HepG2 (cell line): ENCODE measurements at regions not wholly inside any gene's neighbourhood (a gene's known extent, or its start where the extent isn't known, plus 50 kb on each side); places are given as distances from the start of the nearest gene placed in this dataset.

ENCODE experiments used
- ATAC-seq: fragments of 200-7000 bp; cut with Tn5 transposase; 3 replicates; pipeline ENCODE4 v1.9.1; 2020; ENCODE audit warnings: mild to moderate bottlenecking, moderate library complexity
- BruUV-seq: library from RNA; stranded (reverse); fragments of 400-500 nt; replicated peaks from 2 replicates; lab custom pipeline; 2021; lab: Mats Ljungman, UMichigan
- CTCF ChIA-PET: fragments of 300-600 bp; formaldehyde crosslinking; extraction: SDS; loops from one replicate; lab custom pipeline; 2021; ENCODE audit warnings: low total read pairs, inconsistent platforms, low intra/inter-chr PET ratio; lab: Yijun Ruan, JAX
- POLR2A ChIA-PET: fragments of 350-600 bp; sonication (Branson Sonifier 250); formaldehyde crosslinking; loops from one replicate; lab custom pipeline; 2020; ENCODE audit warnings: antibody characterized with exemption, inconsistent platforms; lab: Yijun Ruan, JAX
- DNase-seq: peaks from one replicate; pipeline ENCODE4 v3.0.0-alpha.2; 2015; ENCODE audit warnings: low spot score
- FAIRE-seq: peaks from 3 replicates; lab custom pipeline; 2011; peaks lifted over from hg19 to GRCh38; lab: Jason Lieb, UNC
- H2AFZ ChIP-seq: one replicate; pipeline ENCODE4 v1.6.1; 2011; ENCODE audit warnings: low read length, inconsistent platforms
- H3K27ac ChIP-seq: fragments of 300-600 bp; 3 replicates; pipeline ENCODE4 v1.8.0; 2011; ENCODE audit warnings: mixed run types, mild to moderate bottlenecking, mixed read lengths, low read length, inconsistent platforms; ENCODE audit not compliant: insufficient read depth; ENCODE audit errors: extremely low read length
- H3K27me3 ChIP-seq, 2 experiments: fragments of 200-600 bp in 1 of 2; 2 replicates in 1 of 2; 3 replicates in 1 of 2; pipeline versions ENCODE4 v1.6.0 to v1.8.0; 2011; ENCODE audit warnings: low read length in 2 of 2, mild to moderate bottlenecking in 2 of 2, moderate library complexity in 2 of 2, inconsistent platforms in 1 of 2; ENCODE audit not compliant: insufficient read depth in 2 of 2, control insufficient read depth in 1 of 2
- H3K36me3 ChIP-seq, 2 experiments: fragments of 200-600 bp in 1 of 2; replicated peaks in 1 of 2; 2 replicates in 1 of 2; 3 replicates in 1 of 2; pipeline versions ENCODE4 v1.5.1 to v1.8.0; 2011; ENCODE audit warnings: low read length in 2 of 2, inconsistent platforms in 1 of 2; ENCODE audit not compliant: insufficient read depth in 2 of 2, control insufficient read depth in 1 of 2
- H3K4me1 ChIP-seq: 2 replicates; pipeline ENCODE4 v1.5.1; 2012; ENCODE audit warnings: low read length, inconsistent platforms; ENCODE audit not compliant: insufficient read depth
- H3K4me2 ChIP-seq: 2 replicates; pipeline ENCODE4 v1.6.0; 2011; ENCODE audit warnings: low read depth, low read length, inconsistent platforms
- H3K4me3 ChIP-seq, 3 experiments: fragments of 200-600 bp in 1 of 3; sonication (generic), shearing (Covaris generic) in 1 of 3; replicated peaks in 1 of 3; 2 replicates each; pipeline ENCODE4 v1.5.1; 2011 to 2016; ENCODE audit warnings: low read length in 3 of 3, inconsistent platforms in 2 of 3, low read depth in 2 of 3, mild to moderate bottlenecking in 2 of 3, control low read depth in 1 of 3, mixed read lengths in 1 of 3; ENCODE audit not compliant: insufficient read depth in 1 of 3
- H3K79me2 ChIP-seq: one replicate; pipeline ENCODE4 v1.6.1; 2011; ENCODE audit warnings: low read length, inconsistent platforms; ENCODE audit not compliant: insufficient read depth
- H3K9ac ChIP-seq: 2 replicates; pipeline ENCODE4 v1.6.0; 2011; ENCODE audit warnings: mild to moderate bottlenecking, low read depth, low read length, inconsistent platforms; ENCODE audit not compliant: insufficient read depth
- H3K9me3 ChIP-seq: 2 replicates; pipeline ENCODE4 v1.5.1; 2012; ENCODE audit warnings: mild to moderate bottlenecking, low read length
- H4K20me1 ChIP-seq: 2 replicates; pipeline ENCODE4 v1.6.0; 2011; ENCODE audit warnings: inconsistent platforms, mild to moderate bottlenecking, low read length, moderate library complexity; ENCODE audit not compliant: insufficient read depth
- GATA4 ChIP-seq: sonication (generic); IDR thresholded peaks from 2 replicates; pipeline ENCODE4 v1.6.1; 2016; ENCODE audit warnings: antibody characterized with exemption, low read depth, borderline replicate concordance
- HCFC1 ChIP-seq: fragments of 150-350 bp; IDR thresholded peaks from 2 replicates; pipeline ENCODE4 v1.6.1; 2014; ENCODE audit warnings: low read depth, low read length
- RARG ChIP-seq: sonication (generic); formaldehyde crosslinking; IDR thresholded peaks from 2 replicates; pipeline ENCODE4 v1.4.0; 2020; ENCODE audit warnings: low read depth, mild to moderate bottlenecking, missing genetic modification reagents
- RFXAP ChIP-seq: sonication (generic); formaldehyde crosslinking; IDR thresholded peaks from 2 replicates; pipeline ENCODE4 v1.4.0; 2020; ENCODE audit warnings: missing genetic modification reagents, borderline replicate concordance
- SRSF4 ChIP-seq: fragments of 200-400 bp; formaldehyde crosslinking; IDR thresholded peaks from one replicate; pipeline ENCODE4 v1.6.1; 2018; ENCODE audit warnings: mild to moderate bottlenecking, low read depth, low read length, moderate library complexity; ENCODE audit not compliant: poor library complexity, severe bottlenecking
- TSC22D2 ChIP-seq: sonication (generic); formaldehyde crosslinking; IDR thresholded peaks from 2 replicates; pipeline ENCODE4 v1.5.1; 2020; ENCODE audit warnings: missing genetic modification reagents, mild to moderate bottlenecking, borderline replicate concordance
- ZKSCAN1 ChIP-seq: fragments of 150-350 bp; IDR thresholded peaks from 2 replicates; pipeline ENCODE4 v1.6.1; 2014; ENCODE audit warnings: low read length
- ZNF121 ChIP-seq: sonication (generic); formaldehyde crosslinking; IDR thresholded peaks from 2 replicates; pipeline ENCODE4 v1.5.0; 2020; ENCODE audit warnings: mild to moderate bottlenecking, missing genetic modification reagents
- ZNF207 ChIP-seq: fragments of 450-650 bp; IDR thresholded peaks from 2 replicates; pipeline ENCODE4 v1.6.1; 2016; ENCODE audit warnings: antibody characterized with exemption, borderline replicate concordance
- ZNF3 ChIP-seq: IDR thresholded peaks from 2 replicates; pipeline ENCODE4 v1.7.0; 2017; ENCODE audit warnings: inconsistent platforms
- ZNF382 ChIP-seq: sonication (generic); formaldehyde crosslinking; IDR thresholded peaks from 2 replicates; pipeline ENCODE4 v1.5.0; 2020; ENCODE audit warnings: missing genetic modification reagents, mild to moderate bottlenecking, borderline replicate concordance
- ZNF441 ChIP-seq: sonication (generic); formaldehyde crosslinking; IDR thresholded peaks from 2 replicates; pipeline ENCODE4 v1.7.0; 2021; ENCODE audit warnings: missing genetic modification reagents, borderline replicate concordance
- ZNF564 ChIP-seq: sonication (generic); formaldehyde crosslinking; IDR thresholded peaks from 2 replicates; pipeline ENCODE4 v1.8.1; 2023; ENCODE audit warnings: mild to moderate bottlenecking, missing genetic modification reagents
- ZNF614 ChIP-seq: IDR thresholded peaks from 2 replicates; pipeline ENCODE4 v1.6.1; 2018; ENCODE audit warnings: missing biosample characterization, missing genetic modification reagents, inconsistent platforms, borderline replicate concordance
- ZSCAN30 ChIP-seq: sonication (generic); formaldehyde crosslinking; IDR thresholded peaks from 2 replicates; pipeline ENCODE4 v1.5.0; 2020; ENCODE audit warnings: mild to moderate bottlenecking, missing genetic modification reagents
- WGBS: methylation state at CpG from one replicate; pipeline ENCODE4 v1.1.6; 2017; ENCODE audit warnings: low lambda C conversion rate; 5-methylcytosine and 5-hydroxymethylcytosine counted together
- in situ Hi-C: cut with HindIII; loops from 2 replicates; pipeline ENCODE4 v1.10.0; 2017; ENCODE audit warnings: low pct_unique_long_range_greater_than_20kb; ENCODE audit not compliant: extremely low pct_ligation_motif_present
- intact Hi-C: fragments of 100-400 bp; cut with micrococcal nuclease; formaldehyde crosslinking; loops from one replicate; pipeline ENCODE4 v1.10.0; 2022; ENCODE audit not compliant: unreplicated experiment
- TF ChIP-seq, protein P1 (sequence below): sonication (generic); formaldehyde crosslinking; conservative IDR thresholded peaks from 2 replicates; pipeline ENCODE4 v1.8.0; 2022; ENCODE audit warnings: mild to moderate bottlenecking, moderate library complexity, missing genetic modification reagents
- TF ChIP-seq, protein P2 (sequence below): sonication (generic); formaldehyde crosslinking; IDR thresholded peaks from 2 replicates; pipeline ENCODE4 v1.4.0; 2020; ENCODE audit warnings: mild to moderate bottlenecking, missing genetic modification reagents

DNA sequence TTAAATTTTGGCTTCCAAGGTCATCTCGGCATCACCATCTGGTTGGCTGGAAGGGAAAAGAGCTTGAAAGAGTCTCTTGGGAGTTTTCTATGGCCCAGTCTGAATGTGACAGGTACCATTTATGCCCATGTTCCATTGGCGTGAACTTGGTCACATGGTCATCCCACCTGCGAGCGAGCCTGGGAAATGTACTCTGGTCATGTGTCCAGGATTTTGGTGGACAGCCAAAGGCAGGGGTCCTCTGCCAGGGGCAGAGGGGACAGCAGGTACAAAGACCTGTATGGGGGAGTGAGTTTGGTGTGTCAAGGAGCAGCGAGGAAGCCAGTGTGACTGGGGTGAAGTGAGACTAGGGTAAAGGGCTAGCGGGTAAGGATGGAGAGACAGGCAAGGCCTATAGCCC, 112.6 kb downstream of the CDC5L start:
- peaks cover 4 to 25% of the 10 kb centered on the region in 2 experiments; a peak in 4 of 5 replicates for H3K27me3 ChIP-seq
- H3K9ac ChIP-seq: no peak overlapping the region
- in situ Hi-C loops: no loop called here
- H3K27ac ChIP-seq: no peak overlapping the region
- CTCF ChIA-PET: no interaction called here
- no peak overlapping the region for H3K4me2 ChIP-seq
- H3K36me3 ChIP-seq: no peaks in the 10 kb centered on the region
- H3K79me2 ChIP-seq: no peaks in the 10 kb centered on the region
- no peak for TF ChIP-seq ZSCAN30 (CRISPR knock-in tag)
- TF ChIP-seq ZNF121 (CRISPR knock-in tag): no peak
- TF ChIP-seq ZNF207: no peak
- TF ChIP-seq ZNF382 (CRISPR knock-in tag): no peak
- TF ChIP-seq HCFC1: no peak
- TF ChIP-seq ZNF441: no peak
- TF ChIP-seq RFXAP (CRISPR knock-in tag): no peak
- no peak for TF ChIP-seq RARG
- TF ChIP-seq ZNF3 (CRISPR knock-in tag): no peak
- no peak for TF ChIP-seq GATA4
- no peak for TF ChIP-seq SRSF4
- no peak for TF ChIP-seq ZKSCAN1
- TF ChIP-seq, protein P1, sequence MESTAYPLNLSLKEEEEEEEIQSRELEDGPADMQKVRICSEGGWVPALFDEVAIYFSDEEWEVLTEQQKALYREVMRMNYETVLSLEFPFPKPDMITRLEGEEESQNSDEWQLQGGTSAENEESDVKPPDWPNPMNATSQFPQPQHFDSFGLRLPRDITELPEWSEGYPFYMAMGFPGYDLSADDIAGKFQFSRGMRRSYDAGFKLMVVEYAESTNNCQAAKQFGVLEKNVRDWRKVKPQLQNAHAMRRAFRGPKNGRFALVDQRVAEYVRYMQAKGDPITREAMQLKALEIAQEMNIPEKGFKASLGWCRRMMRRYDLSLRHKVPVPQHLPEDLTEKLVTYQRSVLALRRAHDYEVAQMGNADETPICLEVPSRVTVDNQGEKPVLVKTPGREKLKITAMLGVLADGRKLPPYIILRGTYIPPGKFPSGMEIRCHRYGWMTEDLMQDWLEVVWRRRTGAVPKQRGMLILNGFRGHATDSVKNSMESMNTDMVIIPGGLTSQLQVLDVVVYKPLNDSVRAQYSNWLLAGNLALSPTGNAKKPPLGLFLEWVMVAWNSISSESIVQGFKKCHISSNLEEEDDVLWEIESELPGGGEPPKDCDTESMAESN (CRISPR knock-in tag): no peak
- TF ChIP-seq, protein P2, sequence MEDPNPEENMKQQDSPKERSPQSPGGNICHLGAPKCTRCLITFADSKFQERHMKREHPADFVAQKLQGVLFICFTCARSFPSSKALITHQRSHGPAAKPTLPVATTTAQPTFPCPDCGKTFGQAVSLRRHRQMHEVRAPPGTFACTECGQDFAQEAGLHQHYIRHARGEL (CRISPR knock-in tag): no peak
- TF ChIP-seq TSC22D2 (CRISPR knock-in tag): no peak
- no peak for TF ChIP-seq ZNF614
- no peak for TF ChIP-seq ZNF564
- POLR2A ChIA-PET: no interaction called here
- intact Hi-C loops: no loop called here
- ATAC-seq: no peak
- BruUV-seq: no TSS peak
- H3K9me3 ChIP-seq: no peaks in the 10 kb centered on the region
- WGBS: 24% methylated on average over 6 of the region's 6 CpGs
- H3K4me1 ChIP-seq: no peaks in the 10 kb centered on the region
- FAIRE-seq: no peak
- no peak for DNase-seq
- H3K4me3 ChIP-seq: no peak overlapping the region
- H2AFZ ChIP-seq: no peak overlapping the region
- H4K20me1 ChIP-seq: no peaks in the 10 kb centered on the region
